Erythroblast (primary cell): ENCODE measurements at regions not wholly inside any gene's neighbourhood (a gene's known extent, or its start where the extent isn't known, plus 50 kb on each side); places are given as distances from the start of the nearest gene placed in this dataset.

Experiments used
- GATA1 ChIP-seq: IDR thresholded peaks from 2 replicates; pipeline ENCODE4 v1.6.1; 2011; ENCODE audit warnings: low read depth, mild to moderate bottlenecking, control low read depth, low read length, moderate library complexity
- POLR2A ChIP-seq: IDR thresholded peaks from 2 replicates; pipeline ENCODE4 v1.6.1; 2011; ENCODE audit warnings: mild to moderate bottlenecking, low read length

DNA sequence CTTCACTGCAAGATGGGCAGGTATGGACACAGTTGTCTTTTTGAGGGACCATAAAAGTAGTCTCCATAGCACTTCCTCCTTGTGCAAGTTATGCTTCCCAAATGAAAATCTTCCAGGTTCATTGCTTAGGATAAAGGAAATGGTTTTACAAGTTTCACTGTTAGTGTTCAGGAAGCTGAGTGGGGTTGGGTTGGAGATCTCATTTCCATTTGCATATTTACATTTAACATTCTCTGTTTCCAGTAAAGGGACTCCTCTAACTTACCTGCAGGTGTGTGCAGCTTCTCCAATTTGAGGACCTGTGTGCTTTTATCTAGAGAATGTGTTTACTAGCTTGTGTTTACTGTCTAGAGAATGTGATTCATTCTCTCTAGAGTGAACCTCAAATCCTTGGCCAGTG, 141.3 kb upstream of the POU2AF2 start:
- TF ChIP-seq POLR2A: no peak
- no peak for TF ChIP-seq GATA1
